ENCODE measurements at regions not wholly inside any gene's neighbourhood (a gene's known extent, or its start where the extent isn't known, plus 50 kb on each side); places are given as distances from the start of the nearest gene placed in this dataset.

DNA sequence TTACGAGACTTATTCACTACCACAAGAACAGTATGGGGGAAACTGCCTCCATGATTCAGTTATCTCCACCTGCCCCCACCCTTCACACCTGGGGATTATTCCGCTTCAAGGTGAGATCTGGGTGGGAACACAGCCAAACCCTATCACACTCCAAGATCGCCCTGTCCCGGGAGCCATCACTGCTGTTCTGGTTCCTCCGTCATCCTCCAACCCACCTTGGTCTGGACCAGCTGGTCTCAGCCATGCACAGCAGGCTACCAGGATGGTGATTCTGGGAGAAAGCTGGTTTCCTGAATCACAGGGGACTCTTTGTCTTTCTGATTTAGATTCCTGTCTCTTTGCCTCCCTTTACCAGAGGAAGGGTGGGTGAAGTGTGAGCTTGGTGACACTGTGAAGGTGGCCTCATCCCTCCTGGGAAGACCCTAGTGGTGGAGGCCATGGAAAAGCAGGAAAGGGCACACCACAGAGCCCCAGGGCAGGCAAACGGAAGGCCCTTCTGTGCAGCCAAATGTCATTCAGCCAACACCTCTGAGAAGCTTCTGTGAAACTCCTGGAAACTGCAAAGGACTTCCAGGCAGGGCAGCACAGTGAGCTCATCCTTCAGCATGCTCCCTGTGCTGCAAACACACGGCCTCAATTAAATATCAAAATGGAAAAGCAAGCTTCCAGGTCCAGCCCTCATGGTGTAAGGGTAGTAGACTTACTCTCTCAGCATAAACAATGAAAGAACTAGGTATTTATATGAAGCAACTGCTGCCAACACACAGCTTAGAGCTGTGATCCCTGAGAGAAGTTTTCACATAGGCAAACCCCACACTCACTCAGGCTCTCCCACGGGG is 169.8 kb downstream of the ANKRD60 start:
- DNase-seq: no peak

DNA sequence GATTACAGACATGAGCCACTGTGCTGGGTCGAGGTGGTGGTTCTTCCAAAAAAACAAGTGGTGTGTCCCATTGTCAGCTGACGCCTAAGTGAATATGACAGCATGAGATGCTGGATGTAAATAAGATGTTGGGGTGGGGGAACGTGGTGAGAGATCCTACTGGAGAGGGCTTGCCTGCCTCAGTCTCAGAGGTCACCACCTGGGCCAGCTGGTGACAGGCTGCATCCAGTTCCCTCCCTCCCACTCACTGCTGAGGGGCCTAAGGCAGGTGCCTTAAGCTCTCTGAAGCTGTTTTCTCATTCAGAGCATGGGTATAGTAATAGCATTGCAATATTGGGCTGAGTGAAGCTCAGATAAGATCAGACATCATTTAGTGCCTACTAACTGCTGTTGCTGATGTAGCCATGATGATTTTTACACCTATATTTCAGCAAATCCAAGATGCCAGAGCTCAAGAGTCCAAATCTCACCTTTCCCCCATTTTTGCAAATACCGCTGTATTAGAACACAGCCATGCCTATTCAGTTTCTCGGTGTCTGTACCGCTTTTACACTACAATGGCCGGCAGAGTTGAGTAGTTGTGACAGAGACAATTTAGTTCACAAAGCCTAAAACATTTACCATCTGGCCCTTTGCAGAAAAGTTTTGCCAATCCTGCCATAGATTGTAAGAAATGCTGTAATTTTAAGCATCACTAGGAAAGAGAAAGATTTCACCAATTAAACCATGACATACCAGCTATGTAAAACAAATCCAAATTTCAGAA is 171.3 kb downstream of the ANKRD60 start:
- no peak for DNase-seq

DNA sequence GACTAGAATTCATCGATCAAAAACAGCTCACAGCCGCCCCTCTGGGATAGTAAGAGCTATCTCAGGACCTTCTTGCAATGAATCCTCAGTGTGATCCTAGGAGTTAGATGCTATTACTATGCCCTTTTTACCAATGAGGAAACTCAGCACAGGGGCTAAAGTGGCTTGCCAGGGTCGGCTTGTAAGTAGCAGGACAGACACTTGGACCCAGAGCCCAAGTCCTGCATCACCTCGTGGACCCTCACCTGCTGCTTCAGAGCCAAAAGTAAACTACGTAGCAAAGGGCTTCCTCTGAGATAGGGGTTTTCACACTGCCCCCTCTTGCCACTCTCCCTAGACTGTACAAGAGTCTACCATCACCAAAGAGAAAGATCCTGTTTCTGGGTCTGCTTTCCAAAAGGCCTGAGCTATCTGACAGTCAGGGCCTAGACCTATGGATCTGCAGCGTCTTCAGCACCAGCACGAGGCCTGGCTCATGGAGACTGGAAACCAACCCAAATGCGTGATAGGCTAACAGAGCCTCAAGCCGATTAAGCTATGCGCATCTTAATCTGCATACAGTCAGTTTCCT is 172.3 kb downstream of the ANKRD60 start:
- DNase-seq: no peak

DNA sequence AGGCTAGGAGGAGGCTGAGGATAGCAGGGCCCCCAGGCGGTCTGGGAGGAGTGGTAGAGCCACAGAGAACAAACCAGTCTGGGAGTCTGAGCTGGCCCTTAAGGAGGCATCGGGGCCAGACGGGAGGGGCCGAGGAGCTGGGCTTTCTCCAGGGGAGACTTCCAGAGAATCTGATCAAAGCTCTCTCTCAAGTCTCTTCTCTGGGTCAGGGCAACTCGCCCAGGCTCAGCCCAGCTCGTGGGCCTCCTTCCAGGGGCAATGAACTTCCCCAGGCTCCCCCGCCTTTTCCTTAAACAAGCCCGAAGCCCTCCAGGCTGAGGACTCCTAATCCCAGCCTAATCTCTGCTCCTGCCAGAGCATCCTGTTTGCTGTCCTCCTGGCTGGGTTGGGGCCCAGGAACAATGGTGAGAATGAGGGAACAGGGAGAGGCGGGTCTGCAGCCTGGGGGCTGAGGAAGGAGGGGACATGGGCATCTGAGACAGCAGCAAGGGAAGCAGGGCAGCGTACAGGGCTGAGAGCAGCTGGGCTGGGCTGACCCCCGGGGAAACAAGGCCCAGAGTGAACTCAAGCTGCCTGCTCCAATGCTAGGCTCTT is 173.6 kb downstream of the ANKRD60 start:
- DNase-seq: no peak

DNA sequence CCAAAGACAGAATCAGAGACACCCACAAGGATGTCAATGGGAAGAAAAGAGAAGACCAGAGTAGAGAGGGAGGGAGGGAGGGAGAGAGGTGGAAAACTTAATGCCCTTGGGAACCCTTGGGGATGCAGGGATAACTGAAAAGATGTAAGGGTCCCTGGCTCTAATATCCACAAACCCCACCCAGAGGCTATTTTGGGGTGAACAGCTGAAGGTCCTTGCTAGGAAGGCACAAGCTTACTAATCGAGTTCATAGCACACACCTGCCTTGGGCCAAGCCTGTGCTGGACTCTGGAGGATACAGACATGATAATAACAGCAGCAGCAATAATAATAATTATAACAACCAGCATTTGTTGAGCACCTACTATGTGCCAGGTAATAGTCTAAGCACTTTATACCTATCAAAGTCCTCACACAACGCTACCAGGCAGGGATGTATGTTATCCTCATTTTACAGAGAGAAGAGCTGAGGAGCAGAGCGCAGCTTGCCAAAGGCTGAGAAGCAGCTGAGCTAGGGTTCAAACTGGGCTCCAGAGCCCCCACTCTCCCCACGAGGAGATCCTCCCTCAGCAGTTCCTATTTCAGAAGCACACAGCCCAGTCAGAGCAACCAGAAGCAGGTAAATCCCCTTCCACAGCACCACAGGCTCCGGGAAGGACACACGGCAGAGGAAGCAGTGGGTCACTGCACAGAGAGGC is 174.2 kb downstream of the ANKRD60 start:
- no peak for DNase-seq

DNA sequence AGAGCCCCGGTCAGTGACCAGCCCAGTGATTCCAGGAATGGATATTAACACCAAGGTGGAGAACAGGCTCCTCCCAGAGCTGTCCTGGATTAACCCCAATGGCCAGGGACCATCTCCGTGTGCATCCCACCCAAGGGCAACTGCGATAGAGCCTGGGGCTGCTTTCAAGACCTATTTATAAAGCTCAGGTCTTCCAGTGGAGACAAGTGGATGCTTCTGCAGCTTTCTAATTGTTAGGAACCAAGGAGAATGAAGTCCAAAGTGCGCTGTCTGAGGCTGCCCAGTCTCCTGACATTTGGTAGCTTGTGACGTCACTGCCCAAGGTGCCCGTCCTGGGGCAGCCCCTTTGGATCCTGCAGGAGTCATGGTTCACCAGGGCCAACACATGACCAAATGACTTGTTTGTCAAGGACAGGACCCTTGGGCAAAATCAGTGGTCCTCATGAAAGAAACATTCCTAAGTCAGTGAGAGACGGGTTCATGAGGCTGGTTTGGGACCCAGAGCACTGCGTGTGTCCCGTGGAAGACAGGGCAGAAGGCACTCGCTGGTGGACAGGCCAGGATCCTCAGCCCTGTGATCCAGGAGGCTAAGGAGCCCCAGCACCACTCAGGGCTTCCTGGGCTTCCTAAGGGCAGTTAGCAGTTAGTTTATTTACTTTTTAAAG is 174.9 kb downstream of the ANKRD60 start:
- DNase-seq: no peak

DNA sequence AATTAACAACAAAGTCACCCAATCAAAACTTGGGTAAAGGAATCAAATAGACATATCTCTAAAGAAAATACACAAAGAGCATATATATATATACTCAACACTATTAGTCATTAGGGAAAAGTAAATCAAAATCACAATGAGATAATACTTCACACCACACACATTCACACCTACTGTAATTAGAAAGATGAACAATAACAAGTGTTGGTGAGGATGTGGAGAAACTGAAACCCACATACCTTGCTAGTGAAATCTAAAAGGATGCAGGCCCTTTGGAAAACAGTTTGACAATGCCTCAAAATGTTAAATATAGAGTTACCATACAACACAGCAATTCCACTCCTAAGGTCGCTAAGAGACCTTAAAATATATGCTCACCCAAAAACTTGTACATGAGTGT is 177.1 kb downstream of the ANKRD60 start:
- no peak for DNase-seq

DNA sequence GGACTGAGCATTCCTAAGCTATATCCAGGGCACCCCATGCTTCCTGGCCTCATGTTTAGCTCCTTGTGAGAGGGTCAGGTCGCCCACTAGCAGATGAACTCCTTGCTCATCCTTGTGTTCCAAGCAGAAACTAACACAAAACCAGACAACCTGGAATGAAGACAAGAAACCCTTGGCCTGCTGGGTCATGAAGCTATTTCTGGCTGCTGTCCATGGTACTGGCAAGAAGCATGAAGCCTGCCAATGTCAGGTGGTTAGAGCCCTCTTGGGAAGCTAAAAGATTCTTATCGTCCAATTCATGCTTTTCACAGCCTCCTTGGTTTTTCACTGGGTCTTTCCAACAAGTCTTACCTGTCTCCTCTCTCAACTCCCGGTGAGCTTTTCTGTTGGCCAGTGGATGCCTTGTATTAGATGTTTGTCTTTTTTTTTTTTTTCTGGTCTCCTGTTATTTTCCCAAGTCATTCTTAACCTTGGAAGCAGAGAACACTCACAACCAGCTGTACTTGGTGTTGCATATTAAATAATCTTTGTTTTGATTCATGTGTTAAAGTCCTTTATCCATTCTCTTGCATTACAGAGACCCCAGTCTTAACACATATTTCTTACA is 180.3 kb downstream of the ANKRD60 start:
- no peak for DNase-seq

DNA sequence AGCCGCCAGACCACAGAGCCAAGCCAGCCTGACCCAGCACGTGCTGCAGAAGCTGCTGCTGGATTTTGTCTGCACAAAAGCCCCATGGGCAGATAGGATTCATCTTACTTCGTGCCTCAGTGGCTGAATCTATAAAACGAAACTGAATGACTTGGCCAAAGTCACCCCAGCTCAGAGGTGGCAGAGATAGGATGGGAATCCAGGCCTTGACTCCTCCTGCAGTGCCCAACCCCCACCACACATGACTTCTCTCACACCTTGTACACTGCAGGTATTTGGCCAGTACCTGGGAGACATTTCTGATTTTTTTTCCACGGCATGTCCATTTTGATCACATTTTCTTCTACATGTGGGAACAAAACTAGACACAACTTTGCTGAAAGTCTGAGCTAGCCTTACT is 182.1 kb downstream of the ANKRD60 start:
- no peak for DNase-seq

DNA sequence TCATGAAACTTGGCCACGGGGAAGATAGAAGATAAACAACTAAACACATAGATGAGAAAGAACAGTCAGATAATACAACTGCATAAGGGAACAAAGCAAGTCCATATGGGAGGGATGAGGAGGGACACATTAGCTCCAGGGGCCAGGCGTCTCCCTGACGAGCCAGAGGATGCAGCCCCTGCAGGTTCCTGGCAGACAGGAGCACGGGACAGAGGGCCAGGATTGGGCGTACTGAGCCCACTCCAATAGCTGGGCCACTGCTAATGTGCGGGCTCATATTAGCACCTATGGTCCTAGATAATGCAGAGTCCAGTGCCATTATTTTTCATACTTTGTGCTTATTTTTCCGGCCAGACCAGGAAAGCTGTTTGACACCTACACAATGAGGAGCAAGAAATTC is 182.9 kb downstream of the ANKRD60 start:
- DNase-seq: no peak

DNA sequence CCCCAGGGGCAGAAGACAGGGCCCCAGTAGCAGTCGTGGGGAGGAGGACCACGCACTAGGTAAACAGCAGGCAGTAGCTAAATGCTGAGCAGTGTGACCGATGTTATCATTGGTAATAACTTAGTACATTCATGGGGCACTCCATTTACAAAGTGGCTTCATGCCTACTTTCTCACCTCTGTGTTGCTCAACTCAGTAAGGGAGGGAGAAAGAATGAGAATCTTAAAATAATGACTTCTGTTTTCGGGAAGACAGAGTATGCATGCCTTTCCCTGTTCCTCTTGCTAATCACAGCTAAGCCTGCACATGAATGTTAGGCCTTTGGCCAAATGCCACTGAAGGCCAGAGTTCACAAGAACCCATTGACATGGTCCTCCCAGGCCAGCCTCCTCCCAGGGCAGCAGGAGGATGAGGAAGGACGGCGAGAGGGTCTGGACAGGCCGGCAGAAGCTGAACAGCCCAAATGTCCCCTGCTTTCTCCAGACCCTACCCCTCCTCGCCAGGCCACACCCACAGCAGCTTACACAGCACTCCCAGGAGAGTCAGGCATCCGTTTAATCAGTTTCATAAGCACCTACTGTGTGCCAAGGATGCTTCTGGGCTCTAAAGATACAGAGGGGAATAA is 183.4 kb downstream of the ANKRD60 start:
- DNase-seq: no peak

DNA sequence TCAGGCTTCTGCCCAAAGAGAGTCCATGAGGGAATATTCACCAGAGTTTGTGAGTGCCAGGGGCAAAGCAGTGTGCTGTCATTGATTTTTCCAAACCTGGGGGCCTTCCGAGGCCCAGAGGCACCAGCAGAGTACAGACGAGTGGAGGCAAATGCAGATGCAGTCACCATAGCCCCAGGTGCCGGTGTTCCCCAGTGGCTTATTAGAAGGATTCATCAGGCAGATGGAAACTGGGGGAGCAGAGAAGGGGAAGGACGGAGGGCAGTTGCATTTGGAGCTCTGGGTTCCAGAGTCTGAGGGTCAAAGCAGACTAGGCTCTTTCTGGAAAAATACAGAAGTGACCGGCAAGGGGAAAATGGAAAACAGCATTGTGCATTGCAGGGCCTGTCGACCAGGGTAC is 184.2 kb downstream of the ANKRD60 start:
- DNase-seq: no peak

DNA sequence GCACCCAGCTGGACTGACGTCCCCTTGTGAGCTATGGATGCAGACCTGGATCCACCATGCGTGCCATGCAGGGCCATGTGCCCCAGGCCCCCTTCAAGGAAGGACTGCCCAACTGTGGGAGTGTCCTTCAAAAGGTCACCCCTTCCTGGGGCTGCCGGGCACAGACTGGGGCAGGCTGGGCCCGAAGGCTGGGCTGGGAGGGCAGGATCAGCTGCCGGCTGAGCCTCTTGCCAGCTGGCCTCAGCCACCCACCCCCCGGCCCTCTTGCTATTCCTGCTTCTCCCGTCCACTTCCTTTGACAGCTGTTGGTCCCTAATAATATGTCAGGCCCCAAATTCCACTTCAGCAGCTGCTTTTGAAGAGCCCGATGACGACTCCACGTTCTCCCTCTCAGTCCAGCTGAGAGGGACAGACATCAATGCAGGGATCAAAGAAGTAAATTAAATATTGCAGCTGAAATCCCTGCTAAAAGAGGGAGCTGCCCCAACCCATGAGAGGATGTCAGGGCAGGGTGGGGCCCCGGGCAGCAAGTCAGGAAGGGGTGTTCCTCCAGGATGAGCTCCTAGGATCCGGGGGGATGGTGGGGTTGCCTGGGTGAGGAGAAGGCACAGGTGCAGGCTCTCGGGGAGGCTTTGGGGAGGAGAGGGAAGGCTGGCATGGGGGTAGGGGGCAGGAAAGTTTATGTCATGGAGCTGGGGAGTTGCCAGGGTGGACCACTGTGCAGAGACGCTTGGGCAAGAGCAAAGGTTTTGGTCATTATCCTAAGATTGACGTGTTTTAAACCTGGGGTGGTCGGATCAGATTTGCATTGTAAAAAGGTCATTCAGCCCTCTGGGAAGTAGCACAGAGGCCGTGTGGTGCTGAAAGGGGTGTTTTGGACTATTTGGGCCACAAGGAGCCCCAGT is 185.0 kb downstream of the ANKRD60 start:
- DNase-seq: no peak

DNA sequence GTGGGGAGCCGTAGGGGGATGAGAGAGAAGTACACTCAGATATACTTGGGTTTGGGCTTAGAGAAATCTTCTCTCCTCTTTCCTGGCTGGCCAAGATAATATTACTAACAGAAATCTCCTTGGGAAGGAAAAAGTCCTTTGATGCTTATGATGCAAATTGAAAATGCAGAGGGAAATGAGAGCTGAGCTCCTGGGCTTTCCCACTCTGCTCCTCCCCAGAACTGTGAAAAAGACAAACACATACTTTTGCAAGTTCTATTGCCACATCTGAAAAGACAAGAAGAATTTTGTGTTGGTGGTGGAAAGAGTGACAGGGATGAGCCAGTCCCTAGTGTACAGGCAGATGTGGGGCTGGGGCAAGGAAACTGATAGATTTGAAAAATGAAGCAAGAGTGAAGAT is 185.9 kb downstream of the ANKRD60 start:
- no peak for DNase-seq

DNA sequence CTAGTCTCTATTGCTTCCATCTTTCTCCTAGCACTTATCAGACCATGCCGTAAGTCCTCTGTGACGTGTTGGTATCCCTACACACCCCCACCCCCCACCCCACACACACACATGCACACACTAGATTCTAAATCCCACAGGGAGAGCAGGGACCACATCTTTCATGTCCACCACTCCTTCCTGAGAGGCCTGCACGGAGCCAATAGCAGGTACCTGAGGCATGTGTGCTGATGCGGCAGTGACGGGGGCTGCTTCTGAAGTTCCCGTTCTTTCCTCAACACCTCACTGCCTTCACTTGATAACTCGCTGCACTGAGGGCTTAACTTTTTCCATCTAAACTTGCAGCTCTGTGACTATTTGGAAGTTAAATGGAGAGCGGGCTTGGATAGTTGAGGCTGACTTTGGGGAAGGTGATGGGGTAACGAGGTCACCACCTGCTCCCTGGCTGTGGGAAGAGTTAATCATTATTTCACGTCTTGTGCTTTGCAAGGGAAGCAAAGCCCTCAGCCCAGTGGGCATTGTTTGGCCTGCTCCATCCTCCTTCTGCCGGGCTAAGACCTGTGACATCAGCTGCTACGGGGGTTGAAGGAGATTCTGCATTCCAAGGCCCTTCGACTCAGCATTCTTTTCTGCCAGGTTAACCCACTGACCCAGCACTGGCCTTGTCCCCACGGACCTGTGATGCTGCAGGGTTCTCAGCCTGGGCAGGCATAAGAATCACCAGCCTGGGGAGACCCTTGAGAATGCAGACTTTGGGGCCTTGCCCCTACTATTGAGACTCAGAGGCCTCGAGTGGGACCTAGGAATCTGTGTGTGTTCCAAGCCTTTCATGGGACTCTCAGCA is 187.8 kb downstream of the ANKRD60 start:
- DNase-seq: no peak

DNA sequence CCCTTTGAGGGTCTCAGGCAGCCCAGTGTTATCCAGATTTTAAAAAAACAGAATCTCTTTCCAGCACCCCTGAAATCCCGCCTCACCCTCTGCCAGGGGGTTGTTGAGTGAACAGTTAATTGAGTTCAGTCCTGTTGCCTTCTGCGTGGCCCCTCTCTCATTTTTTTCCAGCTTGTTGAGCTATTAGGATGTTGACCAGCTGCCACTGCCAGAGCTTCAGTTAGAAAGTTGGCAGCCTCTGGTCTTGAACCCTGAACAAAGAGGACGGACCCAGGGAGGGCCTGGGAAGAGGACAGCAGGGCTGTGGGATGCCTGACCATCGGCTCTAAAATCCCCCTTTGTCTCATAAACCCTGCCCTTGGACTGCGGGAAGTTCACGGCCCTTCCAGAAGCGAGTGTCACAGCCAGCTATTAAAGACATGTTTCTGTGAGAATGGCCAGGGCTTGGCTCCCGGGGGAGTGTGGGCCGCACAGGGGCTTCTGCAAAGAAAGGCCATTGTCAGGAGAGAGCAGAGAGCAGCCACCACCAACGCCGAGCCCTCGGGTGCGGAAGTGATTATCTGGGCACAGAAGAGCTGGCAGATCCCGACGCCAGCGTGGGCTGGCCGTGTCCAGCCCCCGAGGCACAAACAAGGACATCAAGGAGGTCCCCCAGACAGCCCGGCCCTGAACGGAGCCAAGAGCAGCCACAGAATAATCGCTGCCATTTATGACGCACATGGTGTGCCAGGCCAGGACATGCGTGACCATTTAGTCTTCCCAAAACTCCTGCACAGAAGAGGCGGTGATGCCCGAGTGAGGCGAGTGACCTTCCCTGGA is 189.0 kb downstream of the ANKRD60 start:
- DNase-seq: no peak

DNA sequence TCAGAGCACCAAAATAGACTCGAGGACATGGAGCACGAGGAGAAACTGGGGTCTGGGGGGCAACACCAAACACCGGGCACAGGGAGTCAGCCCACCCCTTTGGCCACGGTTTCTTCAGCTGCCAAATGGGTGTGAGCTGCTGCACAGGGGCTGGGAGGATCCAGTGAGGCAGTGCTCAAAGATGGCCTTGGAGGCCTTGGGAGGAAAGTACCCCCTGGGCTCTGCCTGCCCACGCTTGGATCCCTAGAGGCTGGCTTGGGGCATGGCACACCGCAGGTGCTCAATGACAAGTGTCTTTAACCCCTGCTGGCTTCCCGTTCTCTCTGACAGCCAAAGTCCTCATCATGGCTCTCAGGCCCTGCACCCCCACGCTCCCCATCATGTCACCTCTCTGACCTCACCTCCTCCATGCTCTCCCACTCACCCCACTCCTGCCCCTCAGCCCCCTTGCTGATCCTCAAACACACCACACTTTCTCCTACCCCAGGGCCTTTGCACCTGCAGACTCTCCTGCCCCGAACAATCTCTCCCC is 190.3 kb downstream of the ANKRD60 start:
- DNase-seq: no peak

DNA sequence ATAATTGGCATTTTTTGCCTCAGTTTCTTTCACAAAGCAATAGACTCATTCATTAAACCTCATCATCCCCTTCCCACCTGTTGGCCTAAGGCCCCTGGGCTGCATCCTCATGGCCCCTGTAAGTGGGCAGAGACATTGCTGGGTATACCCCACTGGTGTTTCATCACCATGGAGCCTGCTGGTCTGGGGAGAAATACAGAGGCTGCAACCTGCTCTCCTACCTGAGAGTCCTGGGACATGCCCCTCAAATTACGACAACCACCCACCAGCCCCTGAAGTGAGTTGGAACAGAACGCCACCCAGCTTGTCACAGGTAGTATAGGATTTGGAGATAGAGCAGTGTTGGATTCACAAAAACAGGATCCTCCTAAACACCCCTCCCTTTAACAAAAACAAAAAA is 190.8 kb downstream of the ANKRD60 start:
- DNase-seq: no peak

Data from NCI-H1694 (cell line).